NT2/D1 (cell line): ENCODE measurements at regions not wholly inside any gene's neighbourhood (a gene's known extent, or its start where the extent isn't known, plus 50 kb on each side); places are given as distances from the start of the nearest gene placed in this dataset.

Experiments
- SUZ12 ChIP-seq: IDR thresholded peaks from 2 replicates; pipeline ENCODE4 v1.6.1; 2011; ENCODE audit not compliant: insufficient read length, insufficient read depth; ENCODE audit errors: extremely low read depth
- YY1 ChIP-seq: IDR thresholded peaks from 2 replicates; pipeline ENCODE4 v1.6.1; 2011; ENCODE audit not compliant: insufficient read length, insufficient read depth
- ZNF274 ChIP-seq: IDR thresholded peaks from 2 replicates; pipeline ENCODE4 v1.6.1; 2011; ENCODE audit warnings: mild to moderate bottlenecking, low read depth, low read length

GRCh38 chr2:122740594-122740948 is 985.1 kb downstream of the TSN start:
- TF ChIP-seq SUZ12 (no peak), ZNF274 (no peak), YY1 (no peak)
